ENCODE measurements at regions not wholly inside any gene's neighbourhood (a gene's known extent, or its start where the extent isn't known, plus 50 kb on each side); places are given as distances from the start of the nearest gene placed in this dataset.

- ChIA-PET POLR2A (no interaction called here), CTCF (no interaction called here)
- DNase-seq (ENCODE audit: extremely low spot score), result no peak
- TF ChIP-seq CTCF (IDR thresholded peaks at IDR 0.05; ENCODE audit: control extremely low read depth, extremely low read depth, low read depth, missing control alignments), result no peak
Measured at GRCh38 chr2:225103737-225104141, 61.5 kb upstream of the DOCK10 start.

DNA sequence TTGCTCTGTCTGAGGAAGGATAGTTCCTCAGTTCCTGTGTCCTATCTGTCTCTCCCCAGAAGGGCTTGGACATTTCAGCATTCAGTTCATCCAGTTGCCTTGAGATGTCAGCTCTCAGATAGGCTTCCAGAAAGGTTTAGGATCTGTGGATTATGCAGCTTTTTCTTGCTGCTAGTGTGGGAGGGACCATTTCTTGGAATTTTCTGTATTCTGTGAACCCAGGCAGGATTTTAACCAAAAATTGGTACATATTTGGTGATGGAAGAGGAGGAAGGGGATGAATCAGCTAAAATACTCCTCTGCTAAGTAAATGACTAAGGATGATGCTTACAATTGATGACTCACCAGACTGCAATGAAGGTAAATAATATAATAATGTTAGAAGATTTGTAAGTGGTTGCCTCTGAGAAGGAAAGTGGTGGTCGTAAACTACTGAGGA is 58.6 kb upstream of the DOCK10 start:
- POLR2A ChIA-PET, result no interaction called here
- no peak for DNase-seq (ENCODE audit: extremely low spot score)
- TF ChIP-seq CTCF (IDR thresholded peaks at IDR 0.05; ENCODE audit: control extremely low read depth, extremely low read depth, low read depth, missing control alignments), result no peak
- CTCF ChIA-PET, result no interaction called here

GRCh38 chr2:225100269-225100668 is 58.0 kb upstream of the DOCK10 start:
- no peak for DNase-seq (ENCODE audit: extremely low spot score)
- ChIA-PET POLR2A (no interaction called here), CTCF (no interaction called here)
- TF ChIP-seq CTCF (IDR thresholded peaks at IDR 0.05; ENCODE audit: control extremely low read depth, extremely low read depth, low read depth, missing control alignments), result no peak

- CTCF ChIA-PET, result interaction anchor here (0.8 kb wide), 1 partner anchor 10 kb away, joined by 4 read pairs; no protein-coding TSS in a partner anchor
- TF ChIP-seq CTCF (IDR thresholded peaks at IDR 0.05; ENCODE audit: control extremely low read depth, extremely low read depth, low read depth, missing control alignments), result no peak
- POLR2A ChIA-PET, result no interaction called here
- DNase-seq (ENCODE audit: extremely low spot score), result no peak
Measured at GRCh38 chr2:225097035-225097434, 54.8 kb upstream of the DOCK10 start.

Data from GM10248 (cell line).